Kidney (tissue), 13 donors: ENCODE measurements at regions not wholly inside any gene's neighbourhood (a gene's known extent, or its start where the extent isn't known, plus 50 kb on each side); places are given as distances from the start of the nearest gene placed in this dataset.

ENCODE experiments used
- DNase-seq, 5 donors: peaks; one replicate each; pipeline ENCODE4 v3.0.0-alpha.2; 2013 to 2020
- FAIRE-seq: peaks from 2 replicates; lab custom pipeline; 2012; peaks lifted over from hg19 to GRCh38; lab: Jason Lieb, UNC
- H3K27ac ChIP-seq, 2 donors: one replicate each; pipeline ENCODE4 v1.7.0; 2013; ENCODE audit warnings: low read depth in 2 of 2, low read length in 2 of 2, inconsistent platforms in 1 of 2
- H3K27me3 ChIP-seq: one replicate; pipeline ENCODE4 v1.7.1; 2013; ENCODE audit warnings: low read length, inconsistent platforms; ENCODE audit not compliant: control insufficient read depth, insufficient read depth
- H3K36me3 ChIP-seq, 3 donors: one replicate each; pipeline versions ENCODE4 v1.7.0 to v1.7.1; 2013; ENCODE audit warnings: low read length in 3 of 3, control low read depth in 1 of 3, inconsistent platforms in 1 of 3; ENCODE audit not compliant: insufficient read depth in 3 of 3, control insufficient read depth in 2 of 3
- H3K4me1 ChIP-seq, 3 donors: one replicate each; pipeline versions ENCODE4 v1.7.0 to v1.7.1; 2013; ENCODE audit warnings: low read length in 3 of 3, inconsistent platforms in 1 of 3, low read depth in 1 of 3; ENCODE audit not compliant: control insufficient read depth in 2 of 3, insufficient read depth in 2 of 3
- H3K4me3 ChIP-seq, 3 donors: one replicate each; pipeline versions ENCODE4 v1.7.0 to v1.8.1; 2013; ENCODE audit warnings: low read length in 3 of 3, control low read depth in 1 of 3, inconsistent platforms in 1 of 3
- H3K9ac ChIP-seq, 3 donors: one replicate each; pipeline versions ENCODE4 v1.7.0 to v1.7.1; 2013; ENCODE audit warnings: low read length in 3 of 3, control low read depth in 1 of 3, inconsistent platforms in 1 of 3
- H3K9me3 ChIP-seq, 3 donors: one replicate each; pipeline versions ENCODE4 v1.7.0 to v1.7.1; 2013; ENCODE audit warnings: low read length in 3 of 3, control low read depth in 1 of 3, inconsistent platforms in 1 of 3; ENCODE audit not compliant: control insufficient read depth in 2 of 3, insufficient read depth in 1 of 3
- CTCF ChIP-seq: IDR thresholded peaks from 3 replicates; pipeline ENCODE4 v1.5.1; 2012; ENCODE audit warnings: mild to moderate bottlenecking, moderate library complexity, borderline replicate concordance; ENCODE audit not compliant: insufficient read depth; ENCODE audit errors: extremely low read depth
- intact Hi-C: fragments of 100-400 bp; cut with DNase I; formaldehyde crosslinking; loops from one replicate; pipeline ENCODE4 v1.11.1; 2022
- donor health status: control.
- donor health status: control.
- donor health status: control.
- donor health status: control.
- donor health status: control.
- donor health status: DM: yes; HTN: yes; CAD: no.
- donor health status: Normal renal cell carcinoma (clear cell type).

- H3K9ac ChIP-seq, result no peak overlapping the region
- H3K4me1 ChIP-seq, result no peaks in the 10 kb centered on the region
- no peak for TF ChIP-seq CTCF
- intact Hi-C loops, result no loop called here
- FAIRE-seq (no peak), DNase-seq (no peak)
- H3K27me3 ChIP-seq, result no peaks in the 10 kb centered on the region
- H3K9me3 ChIP-seq, result no peaks in the 10 kb centered on the region
- no peak overlapping the region for H3K27ac ChIP-seq
- H3K36me3 ChIP-seq, result no peaks in the 10 kb centered on the region
- no peak overlapping the region for H3K4me3 ChIP-seq
Measured at GRCh38 chr22:48192920-48193319, 1430.5 kb downstream of the TBC1D22A start.

DNA sequence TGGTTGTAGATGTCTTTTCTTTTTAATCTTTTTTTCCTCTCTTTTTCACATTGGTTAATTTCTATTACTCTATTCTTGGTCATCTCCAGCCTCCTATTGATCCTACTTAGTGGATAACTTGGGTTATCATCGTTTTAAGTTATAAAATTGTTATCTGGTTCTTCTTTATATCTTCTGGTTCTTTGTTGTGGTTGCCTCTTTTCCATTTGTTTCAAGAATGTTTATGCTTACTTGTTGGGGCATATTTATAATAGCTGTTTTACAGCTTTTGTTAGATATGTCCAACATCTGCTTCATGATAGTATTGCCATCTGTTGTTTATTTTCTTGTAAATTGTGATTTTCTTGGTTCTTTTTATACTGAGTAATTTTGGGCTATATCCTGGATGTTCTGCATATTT, 1429.6 kb downstream of the TBC1D22A start:
- Histone ChIP-seq H3K4me3 (no peak overlapping the region), H3K9me3 (no peaks in the 10 kb centered on the region), H3K27ac (no peak overlapping the region), H3K36me3 (no peaks in the 10 kb centered on the region), H3K4me1 (no peaks in the 10 kb centered on the region), H3K9ac (no peak overlapping the region), H3K27me3 (no peaks in the 10 kb centered on the region)
- intact Hi-C loops, result no loop called here
- no peak for DNase-seq
- FAIRE-seq, result no peak
- no peak for TF ChIP-seq CTCF

- Histone ChIP-seq H3K4me1 (no peaks in the 10 kb centered on the region), H3K27me3 (no peaks in the 10 kb centered on the region), H3K4me3 (no peak overlapping the region), H3K36me3 (no peaks in the 10 kb centered on the region), H3K27ac (no peak overlapping the region), H3K9ac (no peak overlapping the region), H3K9me3 (no peaks in the 10 kb centered on the region)
- DNase-seq (no peak), FAIRE-seq (no peak)
- intact Hi-C loops, result no loop called here
- TF ChIP-seq CTCF, result no peak
Measured at GRCh38 chr22:48188231-48188721, 1425.8 kb downstream of the TBC1D22A start.

DNA sequence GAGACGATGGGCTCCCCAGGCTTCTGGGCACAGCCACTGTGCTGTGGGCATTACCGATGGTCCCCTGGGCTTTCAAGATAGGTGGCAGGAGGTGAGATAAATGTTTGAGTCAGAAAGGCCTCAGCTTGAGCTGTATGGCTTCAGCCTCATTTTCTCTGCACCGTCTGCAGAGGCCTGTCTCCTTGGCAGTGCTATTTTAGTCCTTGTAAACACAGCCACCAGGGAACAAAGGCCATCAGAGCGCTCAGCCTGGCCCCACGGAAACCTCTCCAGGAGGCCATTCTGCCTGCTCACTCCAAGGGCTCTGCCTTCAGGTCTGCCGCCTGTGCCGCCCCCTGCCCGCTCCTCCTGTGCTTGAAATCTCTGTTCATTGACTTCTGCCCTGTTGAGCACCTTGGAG, 1424.9 kb downstream of the TBC1D22A start:
- no peaks in the 10 kb centered on the region for H3K27me3 ChIP-seq
- H3K9me3 ChIP-seq, result no peaks in the 10 kb centered on the region
- H3K9ac ChIP-seq, result no peak overlapping the region
- H3K4me3 ChIP-seq, result no peak overlapping the region
- intact Hi-C loops, result no loop called here
- DNase-seq (no peak), FAIRE-seq (no peak)
- H3K4me1 ChIP-seq, result no peaks in the 10 kb centered on the region
- no peak overlapping the region for H3K27ac ChIP-seq
- no peaks in the 10 kb centered on the region for H3K36me3 ChIP-seq
- no peak for TF ChIP-seq CTCF
